ENCODE measurements at regions not wholly inside any gene's neighbourhood (a gene's known extent, or its start where the extent isn't known, plus 50 kb on each side); places are given as distances from the start of the nearest gene placed in this dataset.

DNA sequence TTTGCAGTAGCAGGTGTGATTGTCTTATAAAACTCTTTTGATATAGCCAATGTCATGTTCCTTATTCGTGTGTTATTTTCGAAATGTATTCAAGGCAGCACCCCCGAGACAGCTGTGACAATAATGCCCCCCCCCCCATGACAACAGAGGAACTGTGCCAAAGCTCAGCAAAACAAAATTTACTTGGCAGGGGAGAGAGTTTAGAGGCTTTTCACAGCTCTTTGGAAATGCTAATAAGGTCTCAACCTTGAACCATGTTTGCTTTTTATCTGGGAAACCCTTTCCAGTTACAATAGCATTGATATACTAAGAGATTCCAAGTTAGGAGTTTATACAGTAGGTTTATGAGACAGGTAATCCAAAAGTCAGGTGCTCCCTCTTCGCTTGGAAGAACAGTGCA, 56.4 kb upstream of the USP44 start:
- DNase-seq = no peak

DNA sequence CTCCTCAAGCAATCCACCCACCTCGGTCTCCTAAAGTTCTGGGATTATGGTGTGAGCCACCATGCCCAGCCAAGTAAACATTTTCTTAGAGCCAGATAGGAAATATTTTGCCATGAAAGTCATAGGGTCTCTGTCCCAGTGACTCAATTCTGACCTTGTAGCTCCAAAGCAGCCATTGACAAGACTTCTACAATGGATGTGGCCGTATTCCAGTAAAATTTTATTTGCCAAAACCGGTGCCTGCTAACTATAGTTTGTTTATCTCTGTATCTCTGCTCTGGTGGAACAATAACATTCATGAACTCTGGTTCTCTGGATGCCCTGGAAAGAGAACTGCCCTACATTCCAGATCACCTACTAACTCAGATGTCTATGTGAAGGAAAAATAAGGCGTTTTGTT, 54.6 kb upstream of the USP44 start:
- DNase-seq = no peak

DNA sequence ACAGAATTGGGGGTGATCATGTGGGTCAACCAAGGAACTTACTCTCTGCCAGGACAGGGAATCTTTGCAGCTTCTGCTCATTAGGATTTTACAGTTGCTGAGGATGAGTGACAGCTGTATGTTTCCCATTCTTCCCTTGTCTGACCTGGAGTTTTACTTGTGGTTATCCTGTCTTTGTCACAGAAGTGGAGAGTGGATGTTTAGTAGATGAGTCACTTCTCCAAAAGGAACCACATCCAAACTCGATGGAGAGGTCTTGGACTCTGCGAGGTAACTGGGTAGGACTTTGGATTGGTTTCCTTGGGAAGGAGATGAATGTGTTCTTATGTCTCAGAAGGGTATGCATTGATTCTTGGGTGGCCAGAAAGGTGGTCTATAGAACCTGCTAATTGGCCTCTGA, 53.8 kb upstream of the USP44 start:
- no peak for DNase-seq

DNA sequence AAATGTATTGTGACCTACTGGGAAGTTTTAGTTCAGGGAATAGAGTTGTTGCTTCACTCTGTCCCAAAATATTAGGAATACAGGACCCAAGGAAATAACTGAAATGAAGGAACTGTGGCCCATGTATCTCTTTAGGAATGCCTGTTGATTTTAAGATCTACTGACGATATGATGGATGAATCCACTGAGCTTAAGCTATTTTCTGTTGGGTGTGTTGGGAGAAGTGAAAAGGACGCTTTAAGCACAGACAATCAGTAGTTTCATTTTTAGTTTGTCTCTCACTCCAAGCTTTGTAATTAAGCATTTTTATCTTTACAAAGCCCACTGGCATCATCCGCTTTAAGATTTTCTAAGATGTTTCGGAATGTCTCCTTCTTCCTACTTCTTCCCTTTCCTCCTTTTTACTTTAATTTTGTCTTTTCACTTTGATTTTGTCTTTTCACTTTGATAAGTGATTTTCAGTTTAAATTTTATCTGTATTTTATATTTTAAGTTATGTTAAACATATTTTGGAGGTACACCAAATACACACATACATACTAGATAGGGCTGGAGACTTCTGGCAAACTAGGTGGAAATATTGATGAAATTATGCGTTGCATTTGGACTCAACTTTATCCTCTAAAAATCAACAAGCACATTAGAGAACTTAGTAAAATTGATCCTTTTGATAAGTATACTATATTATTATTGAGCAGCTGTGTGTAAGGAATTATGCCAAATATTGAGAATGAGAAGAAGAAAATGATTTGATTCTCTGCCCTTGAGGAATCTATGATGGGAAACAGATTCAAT, 52.3 kb upstream of the USP44 start:
- DNase-seq = no peak

DNA sequence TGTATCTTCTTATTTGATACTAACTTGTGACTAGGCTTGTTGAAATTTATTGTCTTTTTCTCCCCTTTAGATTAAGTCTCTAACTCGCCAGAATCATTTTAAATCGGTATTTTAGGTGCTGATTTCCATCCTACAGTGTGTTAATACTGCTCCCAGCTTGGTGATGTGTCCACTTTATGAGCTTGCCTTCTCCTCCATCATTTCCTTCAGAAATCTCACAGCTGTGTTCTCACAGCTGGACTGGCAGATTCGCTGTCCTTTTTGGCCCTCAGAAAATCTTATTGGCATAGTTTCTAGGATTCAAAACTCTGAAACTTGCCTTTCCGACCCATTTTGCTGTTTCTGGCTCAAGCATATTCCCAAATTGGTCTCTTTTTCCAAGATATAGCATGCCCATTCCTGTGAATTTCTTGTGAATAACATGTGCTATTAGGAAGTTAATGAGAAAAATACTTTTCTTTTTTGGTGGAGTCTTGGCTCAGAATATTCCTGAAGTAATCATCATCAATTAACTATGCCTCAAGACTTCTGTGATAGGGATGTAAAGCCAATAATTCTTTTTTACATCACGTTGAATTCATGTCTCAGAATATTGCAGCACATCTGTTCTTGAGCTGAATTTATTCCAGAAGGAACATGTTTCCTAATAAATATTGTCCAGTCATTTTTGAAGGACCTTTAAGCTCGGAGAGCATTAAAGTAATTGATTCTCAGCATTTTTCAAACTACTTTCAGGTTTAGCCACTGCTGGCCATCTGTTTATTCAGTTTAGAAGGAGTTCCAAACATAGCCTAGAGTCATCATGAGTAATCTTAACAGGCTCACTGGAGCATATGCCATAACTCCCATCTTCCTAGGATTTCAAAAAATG, 50.0 kb upstream of the USP44 start:
- peak; percentile 51 for DNase-seq

Measured in NCI-H524 treated with DMSO at 0.1 percent for 48 hours (cell line).